Renal cortical epithelial cell (primary cell): ENCODE measurements at regions not wholly inside any gene's neighbourhood (a gene's known extent, or its start where the extent isn't known, plus 50 kb on each side); places are given as distances from the start of the nearest gene placed in this dataset.

Experiments used
- DNase-seq: peaks from one replicate; pipeline ENCODE4 v3.0.0-alpha.2; 2011; ENCODE audit warnings: low read depth

DNA sequence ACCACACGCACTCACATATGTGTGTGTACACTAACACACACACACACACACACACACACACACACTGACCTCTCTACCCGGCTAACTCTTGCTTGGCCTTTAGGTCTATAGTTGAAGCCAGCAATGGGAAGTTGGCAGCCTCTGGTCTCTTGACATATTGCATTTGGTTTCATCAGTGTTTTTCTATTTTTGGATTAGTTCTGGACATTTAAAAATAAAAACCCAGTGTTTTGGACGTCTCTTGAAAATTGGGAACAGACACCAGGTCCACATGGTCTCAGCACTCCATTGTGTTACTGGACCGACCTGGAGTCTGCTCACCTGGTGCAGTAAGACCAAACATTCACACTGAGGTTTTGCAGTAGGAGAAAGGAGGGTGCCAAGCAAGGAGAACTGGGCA is 50.4 kb upstream of the AFF3 start:
- DNase-seq: no peak

DNA sequence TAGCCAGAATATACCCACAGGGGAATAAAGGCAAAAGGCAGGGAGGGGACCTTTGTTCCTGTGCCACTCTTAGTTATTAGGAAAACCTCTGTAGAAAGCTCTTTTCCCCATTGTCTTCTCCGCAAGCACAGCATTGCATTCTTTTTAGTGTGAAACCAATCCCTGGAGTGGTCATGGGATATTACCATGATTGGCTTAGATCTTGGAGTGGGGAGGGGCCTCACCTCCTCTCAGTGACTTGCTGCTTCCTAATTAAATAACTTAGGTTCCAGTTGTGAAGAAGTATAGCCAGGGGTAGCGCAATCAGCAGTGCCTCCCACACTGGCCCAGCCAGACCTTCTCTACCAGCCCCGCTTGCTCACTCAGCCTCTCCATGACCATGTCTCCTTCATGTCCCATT is 49.9 kb upstream of the AFF3 start:
- no peak for DNase-seq
